Suppressor macrophage (primary cell): ENCODE measurements at regions not wholly inside any gene's neighbourhood (a gene's known extent, or its start where the extent isn't known, plus 50 kb on each side); places are given as distances from the start of the nearest gene placed in this dataset.

ENCODE experiments used
- DNase-seq, 4 experiments: peaks; one replicate each; pipeline ENCODE4 v3.0.0-alpha.2; 2020 to 2022

DNA sequence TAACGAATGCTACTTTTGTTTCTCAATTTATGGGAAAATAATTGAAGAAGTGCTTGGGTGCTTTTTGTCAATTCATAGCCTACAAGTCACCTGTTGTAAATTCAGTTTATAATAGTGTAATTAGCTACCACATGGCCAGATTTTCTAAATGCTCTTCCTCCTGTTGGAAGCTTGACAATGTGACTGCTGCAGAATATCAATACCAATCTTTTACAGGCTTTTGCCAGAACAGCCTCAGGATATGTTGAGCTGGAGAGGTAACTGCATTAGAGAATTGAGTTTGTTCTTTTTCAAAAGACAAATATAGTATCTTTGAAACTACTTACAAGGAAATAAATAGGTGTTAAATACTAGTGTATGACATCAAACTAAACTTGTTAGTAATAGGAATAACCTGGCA, 277.8 kb downstream of the POU4F1 start:
- no peak for DNase-seq

- DNase-seq: no peak
These were observed 279.5 kb downstream of the POU4F1 start for GRCh38 chr13:78323848-78324247.

DNA sequence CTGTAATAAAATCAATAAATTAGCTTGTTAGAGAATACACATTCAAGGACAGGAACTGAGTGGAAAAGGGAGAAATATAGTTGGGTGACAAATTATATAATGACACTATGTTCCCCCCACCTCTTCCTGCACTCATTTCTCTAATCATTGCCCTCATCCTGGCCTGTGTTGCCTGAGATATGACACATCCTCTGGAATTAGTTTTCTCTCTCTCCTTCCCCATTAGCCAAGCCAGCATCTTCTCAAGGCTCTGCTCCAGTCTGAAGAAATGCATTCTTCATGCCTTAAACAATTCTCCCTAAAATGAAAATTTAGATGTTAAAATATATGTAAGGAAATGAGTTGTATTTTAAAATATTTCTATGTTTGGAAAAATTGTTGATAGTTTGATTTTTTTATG, 280.3 kb downstream of the POU4F1 start:
- DNase-seq: no peak

DNA sequence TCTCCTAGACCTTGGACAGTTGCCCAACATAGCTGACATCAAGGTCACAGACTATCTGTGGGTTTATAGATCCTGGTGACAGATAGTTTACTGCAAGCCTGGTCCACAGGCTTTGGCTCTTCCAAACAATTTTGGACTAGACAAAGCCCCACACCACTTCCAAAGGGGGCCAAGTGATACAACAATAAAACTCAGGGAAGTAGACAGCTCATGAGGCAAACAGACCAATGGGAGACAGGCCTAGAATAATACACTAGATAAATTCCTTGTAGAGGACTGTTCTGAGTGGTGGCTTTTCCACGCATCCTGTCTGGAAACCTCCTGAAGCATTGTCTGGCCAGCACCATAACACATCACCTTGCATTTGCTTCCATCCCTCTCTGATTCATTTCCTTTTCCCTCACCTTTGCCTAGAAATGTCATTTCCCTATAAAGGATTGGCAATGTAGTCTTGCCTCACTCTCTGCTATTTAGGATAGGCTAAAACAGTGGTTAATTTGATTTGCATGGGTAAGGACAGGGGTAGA, 284.2 kb downstream of the POU4F1 start:
- DNase-seq: no peak

- DNase-seq: peak in 2 of 4 experiments; percentile 1 to 6
These were observed 286.3 kb downstream of the POU4F1 start for GRCh38 chr13:78317030-78317429.

DNA sequence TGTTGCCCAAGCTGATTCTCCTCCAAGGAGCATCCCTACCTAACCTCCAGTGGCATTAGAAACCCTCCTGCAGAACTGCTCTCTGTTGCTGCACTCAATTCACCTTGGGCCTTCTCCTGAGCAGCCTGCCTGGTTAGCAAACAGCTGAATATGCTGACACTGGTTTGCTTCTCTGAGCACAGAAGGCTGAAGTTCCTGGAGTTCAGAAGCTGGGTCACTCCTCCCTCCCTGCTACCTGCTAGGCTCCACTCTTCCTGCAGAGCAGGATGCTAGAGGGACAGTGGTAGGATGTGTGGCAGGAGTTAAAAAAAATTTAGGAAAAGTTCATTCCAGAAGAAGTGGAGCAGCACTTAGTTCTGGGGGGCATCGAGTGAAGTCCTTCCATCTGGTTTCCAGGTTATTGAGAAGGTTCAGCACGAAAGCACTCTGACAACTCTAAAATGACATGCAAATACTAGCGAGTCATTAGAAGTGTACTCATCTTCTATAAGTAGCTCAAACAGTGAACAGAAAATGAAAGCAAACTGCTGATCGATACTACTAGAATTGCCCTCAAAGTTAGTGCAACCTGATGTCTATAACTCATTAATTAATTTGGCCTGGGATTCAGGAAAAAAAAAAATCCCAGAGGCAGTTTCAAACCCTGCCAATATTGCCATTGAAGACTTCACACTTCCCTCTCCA, 293.7 kb downstream of the POU4F1 start:
- no peak for DNase-seq

DNA sequence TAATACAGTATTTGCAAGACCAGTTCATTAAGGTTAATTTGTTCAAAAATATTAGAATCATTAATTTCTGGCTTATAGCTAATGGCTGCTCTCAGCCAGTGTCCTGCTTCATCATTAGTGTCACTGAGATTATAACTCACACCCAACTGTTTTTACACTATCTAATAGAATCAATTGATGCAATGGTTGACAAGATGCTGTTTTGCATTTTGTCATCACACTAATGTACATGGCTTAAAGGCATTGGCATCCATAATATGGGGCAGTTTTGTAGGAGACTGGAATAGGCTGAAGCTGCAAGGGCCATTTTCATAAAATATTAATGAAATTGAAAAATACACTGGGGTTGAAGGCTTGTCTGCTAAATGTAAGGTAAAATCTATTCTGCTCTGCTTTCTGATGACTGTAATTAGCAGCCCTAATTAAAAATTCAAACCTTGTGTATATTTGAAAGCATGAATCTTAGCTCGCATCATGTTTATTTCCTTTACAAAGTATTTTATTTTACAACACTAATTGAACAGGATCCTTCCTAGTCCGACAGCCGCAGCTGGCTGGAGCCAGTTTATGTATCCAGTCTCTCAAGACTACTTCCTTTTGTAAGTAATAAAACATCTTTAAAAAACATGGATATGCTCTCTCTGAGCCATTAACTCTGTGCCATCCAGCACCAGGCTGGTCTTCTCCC, 296.7 kb downstream of the POU4F1 start:
- DNase-seq: no peak

DNA sequence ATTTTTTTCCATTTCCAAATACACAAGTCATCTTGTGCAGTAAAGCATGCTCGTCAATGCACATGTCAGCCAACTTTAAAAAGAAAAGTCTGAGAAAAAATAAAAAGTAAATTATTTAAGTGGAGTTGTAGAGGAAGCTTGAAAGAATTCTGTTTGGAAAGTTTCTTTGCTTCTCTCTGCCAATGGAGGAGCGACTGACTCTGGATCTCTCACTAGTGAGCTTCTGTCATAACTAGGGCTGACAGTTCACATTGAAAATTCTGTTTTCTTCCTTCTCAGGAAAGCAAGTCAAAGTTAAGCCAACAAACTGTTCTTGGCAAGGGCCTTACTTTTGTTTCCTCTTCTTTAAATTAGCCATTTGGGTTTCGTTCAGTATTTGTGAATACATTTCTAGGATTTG, 298.2 kb downstream of the POU4F1 start:
- no peak for DNase-seq

- DNase-seq: no peak
These were observed 303.3 kb downstream of the POU4F1 start for GRCh38 chr13:78299832-78300623.

- DNase-seq: no peak
These were observed 304.7 kb downstream of the POU4F1 start for GRCh38 chr13:78298657-78299056.

DNA sequence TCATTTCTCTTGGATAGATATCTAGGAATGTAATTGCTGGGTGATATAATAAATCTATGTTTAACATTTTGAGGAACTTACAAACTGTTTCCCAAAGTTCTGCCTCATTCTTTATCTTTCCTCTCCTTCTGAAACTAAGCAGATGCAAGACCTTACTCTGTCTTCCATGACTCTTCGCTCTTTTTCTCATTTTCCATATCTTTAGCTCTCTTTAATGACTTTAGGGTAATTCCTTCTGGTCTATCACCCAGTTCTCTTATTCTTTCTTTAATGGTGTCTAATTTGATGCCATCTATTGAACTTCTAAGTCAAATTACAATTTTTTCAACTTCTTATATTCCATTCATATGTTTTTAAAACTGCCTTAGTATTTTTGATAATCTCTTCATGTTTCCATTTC, 316.6 kb downstream of the POU4F1 start:
- DNase-seq: no peak

- DNase-seq: no peak
These were observed 338.3 kb downstream of the POU4F1 start for GRCh38 chr13:78265098-78265497.

DNA sequence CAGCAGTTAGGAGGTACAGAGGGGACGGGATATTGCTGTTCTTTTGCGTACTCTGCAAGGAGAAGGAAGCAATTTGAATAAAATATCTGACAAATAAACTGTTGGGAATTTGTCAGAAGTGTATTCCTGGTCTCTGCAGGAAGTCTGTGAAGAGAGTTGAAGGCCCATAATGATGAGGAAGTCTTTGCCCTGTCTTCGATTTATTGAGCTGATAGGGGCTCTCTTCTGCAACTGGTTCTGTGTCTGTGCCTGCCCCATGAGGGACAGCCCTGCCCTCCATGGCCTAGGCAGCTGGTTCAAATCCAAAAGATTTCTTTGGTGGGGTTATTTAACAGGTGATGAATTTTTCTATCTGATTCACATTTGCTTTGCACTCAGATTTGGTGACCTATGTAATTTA, 339.7 kb upstream of the EDNRB start:
- DNase-seq: no peak

GRCh38 chr13:78256484-78256883, 337.9 kb upstream of the EDNRB start:
- no peak for DNase-seq

GRCh38 chr13:78254113-78254512, 335.5 kb upstream of the EDNRB start:
- no peak for DNase-seq

DNA sequence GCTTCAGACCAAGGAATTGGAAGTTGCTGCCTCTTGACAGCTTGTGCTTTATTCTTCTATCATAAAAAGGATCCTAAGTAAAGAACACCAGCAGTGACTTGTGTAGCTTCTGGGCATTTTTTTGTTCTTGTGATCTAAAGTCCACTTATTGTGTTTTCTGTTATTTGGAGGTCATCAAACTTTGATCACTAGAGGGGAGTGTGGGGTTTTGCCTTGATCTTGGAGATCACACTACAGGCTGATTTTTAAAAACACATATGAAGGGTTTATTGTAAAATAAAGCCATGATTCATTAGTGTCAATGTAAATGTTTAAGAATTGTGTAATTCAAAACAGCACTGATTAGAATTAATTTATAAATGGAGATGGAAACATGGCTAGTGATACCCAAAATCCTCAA, 328.7 kb upstream of the EDNRB start:
- no peak for DNase-seq

GRCh38 chr13:78241278-78241919, 322.8 kb upstream of the EDNRB start:
- DNase-seq: peak; percentile 49 to 75 (median 58)

GRCh38 chr13:78239714-78240113, 321.1 kb upstream of the EDNRB start:
- DNase-seq: peak in 2 of 4 experiments; percentile 23 to 36

- no peak for DNase-seq
These were observed 320.3 kb upstream of the EDNRB start for GRCh38 chr13:78238911-78239310.

- no peak for DNase-seq
These were observed 310.3 kb upstream of the EDNRB start for GRCh38 chr13:78228940-78229339.

- no peak for DNase-seq
These were observed 309.6 kb upstream of the EDNRB start for GRCh38 chr13:78228211-78228610.

DNA sequence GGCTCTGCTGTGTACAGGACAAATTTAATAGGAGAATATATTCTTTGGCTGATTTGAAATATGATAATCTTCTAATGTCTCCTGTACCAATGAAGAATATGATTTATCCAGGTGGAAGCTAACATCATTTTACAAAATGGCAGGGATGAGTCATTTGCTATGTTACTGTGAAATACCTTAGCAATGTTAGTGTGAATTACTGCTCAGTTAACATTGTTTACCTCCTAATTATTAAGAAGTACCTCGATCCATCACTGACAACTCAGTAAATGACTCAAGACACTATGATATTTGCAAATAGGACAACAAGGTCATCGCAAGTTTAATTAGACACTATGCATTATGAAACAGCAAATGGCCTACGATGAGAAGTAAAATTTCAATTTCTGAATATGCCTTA, 309.1 kb upstream of the EDNRB start:
- no peak for DNase-seq
